A673 (cell line): ENCODE measurements at regions not wholly inside any gene's neighbourhood (a gene's known extent, or its start where the extent isn't known, plus 50 kb on each side); places are given as distances from the start of the nearest gene placed in this dataset.

Experiments
- BruUV-seq: library from RNA; stranded (reverse); fragments of 400-500 nt; replicated peaks from 2 replicates; lab custom pipeline; 2021; lab: Mats Ljungman, UMichigan
- CTCF ChIA-PET: fragments of 300-600 bp; sonication (Branson Sonifier 250); formaldehyde crosslinking; loops from one replicate; lab custom pipeline; 2022; ENCODE audit warnings: antibody characterized with exemption; lab: Charles Lee
- POLR2A ChIA-PET: fragments of 300-600 bp; sonication (Branson Sonifier 250); formaldehyde crosslinking; loops from one replicate; lab custom pipeline; 2022; ENCODE audit warnings: antibody characterized with exemption; ENCODE audit not compliant: low non-redundant PET; lab: Charles Lee
- DNase-seq: peaks from one replicate; pipeline ENCODE4 v3.0.0-alpha.2; 2015; ENCODE audit warnings: low spot score
- H3K27ac ChIP-seq: fragments of 200-600 bp; sonication (generic); 2 replicates; pipeline ENCODE4 v1.5.1; 2016; ENCODE audit warnings: mixed run types, low read depth, mild to moderate bottlenecking, mixed read lengths, antibody characterized with exemption, low read length; ENCODE audit not compliant: poor library complexity, severe bottlenecking
- H3K27me3 ChIP-seq: fragments of 200-600 bp; sonication (generic); replicated peaks from 2 replicates; pipeline ENCODE4 v1.6.1; 2017; ENCODE audit warnings: mixed run types, low read depth, mild to moderate bottlenecking, mixed read lengths, antibody characterized with exemption, low read length; ENCODE audit not compliant: insufficient read depth, poor library complexity
- H3K36me3 ChIP-seq: fragments of 200-600 bp; sonication (generic); 2 replicates; pipeline ENCODE4 v1.6.1; 2016; ENCODE audit warnings: mixed run types, mild to moderate bottlenecking, mixed read lengths, antibody characterized with exemption, low read length; ENCODE audit not compliant: insufficient read depth, poor library complexity, severe bottlenecking
- H3K4me1 ChIP-seq: fragments of 200-600 bp; sonication (generic); 2 replicates; pipeline ENCODE4 v1.6.1; 2017; ENCODE audit warnings: mixed run types, mild to moderate bottlenecking, mixed read lengths, antibody characterized with exemption, low read length; ENCODE audit not compliant: insufficient read depth, poor library complexity, severe bottlenecking
- H3K4me3 ChIP-seq: fragments of 200-600 bp; sonication (generic); 2 replicates; pipeline ENCODE4 v1.5.1; 2016; ENCODE audit warnings: low read depth, mixed run types, mild to moderate bottlenecking, mixed read lengths, low read length; ENCODE audit not compliant: poor library complexity, severe bottlenecking
- H3K9me3 ChIP-seq: fragments of 200-600 bp; sonication (generic); 2 replicates; pipeline ENCODE4 v1.6.1; 2016; ENCODE audit warnings: mixed run types, low read depth, mild to moderate bottlenecking, mixed read lengths, antibody characterized with exemption, low read length; ENCODE audit not compliant: poor library complexity, severe bottlenecking
- CTCF ChIP-seq: fragments of 300-800, 200-600 bp; sonication (generic); conservative IDR thresholded peaks from 2 replicates; pipeline ENCODE4 v1.5.1; 2017; ENCODE audit warnings: low read depth, mild to moderate bottlenecking, antibody characterized with exemption, low read length, moderate library complexity, mixed read lengths
- EZH2 ChIP-seq: fragments of 200-600 bp; sonication (generic); IDR thresholded peaks from 2 replicates; pipeline ENCODE4 v1.6.1; 2017; ENCODE audit warnings: borderline replicate concordance, low read depth, mild to moderate bottlenecking, mixed read lengths, antibody characterized with exemption, low read length; ENCODE audit not compliant: poor library complexity, severe bottlenecking
- intact Hi-C: fragments of 100-400 bp; cut with micrococcal nuclease; formaldehyde crosslinking; loops from one replicate; pipeline ENCODE4 v1.10.0; 2022; ENCODE audit not compliant: unreplicated experiment

GRCh38 chr10:21048068-21048467 lies 151.0 kb upstream of the NEBL start:
- intact Hi-C loops = no loop called here
- no peak for DNase-seq
- no peak for TF ChIP-seq CTCF
- no peak for TF ChIP-seq EZH2
- H3K27ac ChIP-seq = no peak overlapping the region
- H3K36me3 ChIP-seq = no peaks in the 10 kb centered on the region
- no peaks in the 10 kb centered on the region for H3K27me3 ChIP-seq
- H3K9me3 ChIP-seq = no peaks in the 10 kb centered on the region
- H3K4me3 ChIP-seq = no peak overlapping the region
- POLR2A ChIA-PET = no interaction called here
- CTCF ChIA-PET = interaction anchor here (0.6 kb wide), 1 partner anchor 1502 kb away, joined by 3 read pairs; no protein-coding TSS in a partner anchor
- H3K4me1 ChIP-seq = peaks cover 5% of the 10 kb centered on the region
- BruUV-seq = no TSS peak

GRCh38 chr10:21047511-21047910 lies 150.4 kb upstream of the NEBL start:
- ChIA-PET POLR2A (no interaction called here), CTCF (interaction anchor here (0.6 kb wide), 1 partner anchor 1502 kb away, joined by 3 read pairs; no protein-coding TSS in a partner anchor)
- Histone ChIP-seq H3K27me3 (no peaks in the 10 kb centered on the region), H3K4me3 (no peak overlapping the region), H3K27ac (no peak overlapping the region), H3K9me3 (no peaks in the 10 kb centered on the region), H3K36me3 (no peaks in the 10 kb centered on the region), H3K4me1 (peaks cover 5% of the 10 kb centered on the region)
- intact Hi-C loops = no loop called here
- BruUV-seq = no TSS peak
- TF ChIP-seq CTCF (no peak), EZH2 (no peak)
- no peak for DNase-seq

GRCh38 chr10:21047096-21047495 lies 150.0 kb upstream of the NEBL start:
- Histone ChIP-seq H3K9me3 (no peaks in the 10 kb centered on the region), H3K36me3 (no peaks in the 10 kb centered on the region), H3K27ac (no peak overlapping the region), H3K27me3 (no peaks in the 10 kb centered on the region), H3K4me1 (peaks cover 5% of the 10 kb centered on the region), H3K4me3 (no peak overlapping the region)
- TF ChIP-seq EZH2 (no peak), CTCF (no peak)
- DNase-seq = no peak
- intact Hi-C loops = no loop called here
- ChIA-PET CTCF (no interaction called here), POLR2A (no interaction called here)
- BruUV-seq = no TSS peak
